ENCODE measurements at regions not wholly inside any gene's neighbourhood (a gene's known extent, or its start where the extent isn't known, plus 50 kb on each side); places are given as distances from the start of the nearest gene placed in this dataset.

DNA sequence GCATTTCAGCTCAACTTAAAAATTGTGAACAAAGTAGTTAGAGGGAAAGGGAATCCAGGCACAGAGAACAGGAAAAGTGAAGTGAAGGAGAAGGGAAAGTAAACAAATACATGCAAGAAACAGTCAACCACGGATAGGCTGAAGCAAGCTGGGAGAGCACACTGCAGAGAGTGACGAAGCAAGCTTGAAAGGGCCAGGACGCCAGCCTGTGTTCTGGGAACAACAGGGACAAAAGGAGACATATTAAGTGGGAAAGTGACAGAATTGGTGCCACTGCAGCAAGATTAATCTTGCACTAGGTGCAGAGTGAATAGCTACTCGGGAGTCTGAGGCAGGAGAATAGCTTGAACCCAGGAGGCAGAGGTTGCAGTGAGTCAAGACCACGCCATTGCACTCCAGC is 197.3 kb downstream of the SOX11 start:
- Mint-ChIP-seq H3K4me1 (no peaks in the 10 kb centered on the region), H3K27ac (no peak overlapping the region), H3K27me3 (ENCODE audit: low read depth) (peaks cover 14% of the 10 kb centered on the region; the same call in 1 of the 2 replicates), H3K4me3 (no peak overlapping the region), H3K36me3 (peaks cover 67% of the 10 kb centered on the region), H3K9me3 (peaks cover 73% of the 10 kb centered on the region)
- no peak for TF ChIP-seq JUN (CRISPR knock-in tag; IDR thresholded peaks at IDR 0.05)
- CTCF ChIA-PET, result no interaction called here
- DNase-seq (ENCODE audit: low spot score) (no peak), ATAC-seq (no peak)
- POLR2A ChIA-PET, result no interaction called here

DNA sequence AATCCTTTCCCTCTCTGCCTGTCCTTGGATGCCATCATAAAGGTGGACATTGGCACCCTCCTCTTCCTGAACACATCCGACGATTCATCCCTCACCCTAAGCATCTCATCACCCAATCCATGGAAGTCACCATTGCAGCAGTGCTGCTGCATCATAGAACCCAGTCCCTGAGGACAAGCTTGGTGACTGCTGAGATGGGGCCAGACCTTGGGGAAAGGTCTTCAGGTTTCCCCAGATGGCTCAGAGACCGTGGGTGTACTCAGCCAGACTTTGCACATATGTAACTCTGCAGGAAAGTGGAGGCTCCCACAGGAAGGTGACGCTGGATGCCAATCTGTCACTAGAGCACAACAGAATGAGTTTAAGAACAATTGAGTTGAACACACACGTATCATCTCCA is 202.2 kb downstream of the SOX11 start:
- ATAC-seq (no peak), DNase-seq (ENCODE audit: low spot score) (no peak)
- no peak for TF ChIP-seq FOXK1 (CRISPR knock-in tag; IDR thresholded peaks at IDR 0.05)
- CTCF ChIA-PET, result no interaction called here
- POLR2A ChIA-PET, result no interaction called here
- H3K27me3 Mint-ChIP-seq (ENCODE audit: low read depth), result peaks cover 14% of the 10 kb centered on the region; the same call in 1 of the 2 replicates
- no peak overlapping the region for H3K4me3 Mint-ChIP-seq
- peaks cover 74% of the 10 kb centered on the region for H3K9me3 Mint-ChIP-seq
- no peaks in the 10 kb centered on the region for H3K4me1 Mint-ChIP-seq
- no peak overlapping the region for H3K27ac Mint-ChIP-seq
- peaks cover 66% of the 10 kb centered on the region for H3K36me3 Mint-ChIP-seq

DNA sequence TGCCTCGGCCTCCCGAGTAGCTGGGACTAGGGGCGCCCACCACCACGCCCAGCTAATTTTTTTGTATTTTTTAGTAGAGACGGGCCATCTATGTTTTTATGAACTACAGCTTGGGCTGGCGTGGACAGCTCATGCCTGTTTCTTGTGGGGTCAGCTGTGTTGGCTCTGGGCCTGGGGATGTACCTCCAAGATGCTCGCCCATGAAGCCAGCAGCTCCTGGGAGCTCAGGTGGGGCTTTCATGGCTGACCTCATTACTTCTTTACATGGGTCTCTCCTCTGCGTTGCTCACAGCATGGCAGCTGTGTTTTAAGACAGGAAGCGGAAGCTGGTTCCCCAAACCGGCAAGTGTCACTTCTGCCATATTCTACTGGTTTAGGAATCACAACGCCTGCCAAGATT is 203.1 kb downstream of the SOX11 start:
- ChIA-PET CTCF (no interaction called here), POLR2A (no interaction called here)
- TF ChIP-seq ZNF317 (CRISPR knock-in tag; IDR thresholded peaks at IDR 0.05; ENCODE audit: borderline replicate concordance, low read depth) (no peak), NR1H2 (CRISPR knock-in tag; IDR thresholded peaks at IDR 0.05) (no peak), NFE2L1 (CRISPR knock-in tag; IDR thresholded peaks at IDR 0.05) (no peak), CREM (CRISPR knock-in tag; IDR thresholded peaks at IDR 0.05) (no peak), SMAD3 (CRISPR knock-in tag; IDR thresholded peaks at IDR 0.05; ENCODE audit: borderline replicate concordance) (no peak)
- TF ChIP-seq, protein P1, sequence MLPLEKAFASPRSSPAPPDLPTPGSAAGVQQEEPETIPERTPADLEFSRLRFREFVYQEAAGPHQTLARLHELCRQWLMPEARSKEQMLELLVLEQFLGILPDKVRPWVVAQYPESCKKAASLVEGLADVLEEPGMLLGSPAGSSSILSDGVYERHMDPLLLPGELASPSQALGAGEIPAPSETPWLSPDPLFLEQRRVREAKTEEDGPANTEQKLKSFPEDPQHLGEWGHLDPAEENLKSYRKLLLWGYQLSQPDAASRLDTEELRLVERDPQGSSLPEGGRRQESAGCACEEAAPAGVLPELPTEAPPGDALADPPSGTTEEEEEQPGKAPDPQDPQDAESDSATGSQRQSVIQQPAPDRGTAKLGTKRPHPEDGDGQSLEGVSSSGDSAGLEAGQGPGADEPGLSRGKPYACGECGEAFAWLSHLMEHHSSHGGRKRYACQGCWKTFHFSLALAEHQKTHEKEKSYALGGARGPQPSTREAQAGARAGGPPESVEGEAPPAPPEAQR (CRISPR knock-in tag; IDR thresholded peaks at IDR 0.05), result no peak
- peaks cover 63% of the 10 kb centered on the region for H3K36me3 Mint-ChIP-seq
- ATAC-seq (no peak), DNase-seq (ENCODE audit: low spot score) (no peak)
- H3K4me3 Mint-ChIP-seq, result no peak overlapping the region
- H3K27me3 Mint-ChIP-seq (ENCODE audit: low read depth), result peaks cover 14% of the 10 kb centered on the region; the same call in 1 of the 2 replicates
- peaks cover 76% of the 10 kb centered on the region for H3K9me3 Mint-ChIP-seq
- H3K4me1 Mint-ChIP-seq, result no peaks in the 10 kb centered on the region
- H3K27ac Mint-ChIP-seq, result no peak overlapping the region

DNA sequence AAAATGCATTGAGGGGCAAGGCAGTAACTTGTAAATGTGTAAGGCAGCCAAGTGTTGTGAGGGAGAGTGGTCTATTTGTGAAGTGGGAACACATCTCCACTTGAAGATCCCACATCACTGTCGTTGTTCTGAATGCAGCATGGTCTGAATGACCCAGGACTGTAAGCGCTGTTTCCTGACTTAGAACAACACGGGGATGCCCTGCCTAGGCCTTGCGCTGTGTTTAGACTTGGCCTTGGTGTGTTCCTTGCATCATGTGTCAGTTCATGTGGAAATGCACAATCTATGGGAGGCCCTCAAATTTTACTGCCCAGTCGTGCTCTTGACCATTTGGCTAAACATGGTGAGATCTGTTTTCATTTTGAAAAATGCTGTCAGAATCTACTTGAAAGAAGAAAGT is 205.1 kb downstream of the SOX11 start:
- POLR2A ChIA-PET, result no interaction called here
- CTCF ChIA-PET, result no interaction called here
- peaks cover 62% of the 10 kb centered on the region for H3K36me3 Mint-ChIP-seq
- ATAC-seq (no peak), DNase-seq (ENCODE audit: low spot score) (no peak)
- H3K27ac Mint-ChIP-seq, result no peak overlapping the region
- no peak overlapping the region for H3K4me3 Mint-ChIP-seq
- TF ChIP-seq ETV6 (CRISPR knock-in tag; IDR thresholded peaks at IDR 0.05), result no peak
- TF ChIP-seq, protein P2, sequence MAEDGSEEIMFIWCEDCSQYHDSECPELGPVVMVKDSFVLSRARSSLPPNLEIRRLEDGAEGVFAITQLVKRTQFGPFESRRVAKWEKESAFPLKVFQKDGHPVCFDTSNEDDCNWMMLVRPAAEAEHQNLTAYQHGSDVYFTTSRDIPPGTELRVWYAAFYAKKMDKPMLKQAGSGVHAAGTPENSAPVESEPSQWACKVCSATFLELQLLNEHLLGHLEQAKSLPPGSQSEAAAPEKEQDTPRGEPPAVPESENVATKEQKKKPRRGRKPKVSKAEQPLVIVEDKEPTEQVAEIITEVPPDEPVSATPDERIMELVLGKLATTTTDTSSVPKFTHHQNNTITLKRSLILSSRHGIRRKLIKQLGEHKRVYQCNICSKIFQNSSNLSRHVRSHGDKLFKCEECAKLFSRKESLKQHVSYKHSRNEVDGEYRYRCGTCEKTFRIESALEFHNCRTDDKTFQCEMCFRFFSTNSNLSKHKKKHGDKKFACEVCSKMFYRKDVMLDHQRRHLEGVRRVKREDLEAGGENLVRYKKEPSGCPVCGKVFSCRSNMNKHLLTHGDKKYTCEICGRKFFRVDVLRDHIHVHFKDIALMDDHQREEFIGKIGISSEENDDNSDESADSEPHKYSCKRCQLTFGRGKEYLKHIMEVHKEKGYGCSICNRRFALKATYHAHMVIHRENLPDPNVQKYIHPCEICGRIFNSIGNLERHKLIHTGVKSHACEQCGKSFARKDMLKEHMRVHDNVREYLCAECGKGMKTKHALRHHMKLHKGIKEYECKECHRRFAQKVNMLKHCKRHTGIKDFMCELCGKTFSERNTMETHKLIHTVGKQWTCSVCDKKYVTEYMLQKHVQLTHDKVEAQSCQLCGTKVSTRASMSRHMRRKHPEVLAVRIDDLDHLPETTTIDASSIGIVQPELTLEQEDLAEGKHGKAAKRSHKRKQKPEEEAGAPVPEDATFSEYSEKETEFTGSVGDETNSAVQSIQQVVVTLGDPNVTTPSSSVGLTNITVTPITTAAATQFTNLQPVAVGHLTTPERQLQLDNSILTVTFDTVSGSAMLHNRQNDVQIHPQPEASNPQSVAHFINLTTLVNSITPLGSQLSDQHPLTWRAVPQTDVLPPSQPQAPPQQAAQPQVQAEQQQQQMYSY (CRISPR knock-in tag; IDR thresholded peaks at IDR 0.05), result no peak
- TF ChIP-seq ZBTB21 (CRISPR knock-in tag; IDR thresholded peaks at IDR 0.05; ENCODE audit: borderline replicate concordance), result no peak
- no peak for TF ChIP-seq ESRRA (CRISPR knock-in tag; IDR thresholded peaks at IDR 0.05; ENCODE audit: borderline replicate concordance)
- TF ChIP-seq, protein P3, sequence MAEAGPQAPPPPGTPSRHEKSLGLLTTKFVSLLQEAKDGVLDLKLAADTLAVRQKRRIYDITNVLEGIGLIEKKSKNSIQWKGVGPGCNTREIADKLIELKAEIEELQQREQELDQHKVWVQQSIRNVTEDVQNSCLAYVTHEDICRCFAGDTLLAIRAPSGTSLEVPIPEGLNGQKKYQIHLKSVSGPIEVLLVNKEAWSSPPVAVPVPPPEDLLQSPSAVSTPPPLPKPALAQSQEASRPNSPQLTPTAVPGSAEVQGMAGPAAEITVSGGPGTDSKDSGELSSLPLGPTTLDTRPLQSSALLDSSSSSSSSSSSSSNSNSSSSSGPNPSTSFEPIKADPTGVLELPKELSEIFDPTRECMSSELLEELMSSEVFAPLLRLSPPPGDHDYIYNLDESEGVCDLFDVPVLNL (CRISPR knock-in tag; IDR thresholded peaks at IDR 0.05; ENCODE audit: borderline replicate concordance, low read depth), result no peak
- TF ChIP-seq, protein P4, sequence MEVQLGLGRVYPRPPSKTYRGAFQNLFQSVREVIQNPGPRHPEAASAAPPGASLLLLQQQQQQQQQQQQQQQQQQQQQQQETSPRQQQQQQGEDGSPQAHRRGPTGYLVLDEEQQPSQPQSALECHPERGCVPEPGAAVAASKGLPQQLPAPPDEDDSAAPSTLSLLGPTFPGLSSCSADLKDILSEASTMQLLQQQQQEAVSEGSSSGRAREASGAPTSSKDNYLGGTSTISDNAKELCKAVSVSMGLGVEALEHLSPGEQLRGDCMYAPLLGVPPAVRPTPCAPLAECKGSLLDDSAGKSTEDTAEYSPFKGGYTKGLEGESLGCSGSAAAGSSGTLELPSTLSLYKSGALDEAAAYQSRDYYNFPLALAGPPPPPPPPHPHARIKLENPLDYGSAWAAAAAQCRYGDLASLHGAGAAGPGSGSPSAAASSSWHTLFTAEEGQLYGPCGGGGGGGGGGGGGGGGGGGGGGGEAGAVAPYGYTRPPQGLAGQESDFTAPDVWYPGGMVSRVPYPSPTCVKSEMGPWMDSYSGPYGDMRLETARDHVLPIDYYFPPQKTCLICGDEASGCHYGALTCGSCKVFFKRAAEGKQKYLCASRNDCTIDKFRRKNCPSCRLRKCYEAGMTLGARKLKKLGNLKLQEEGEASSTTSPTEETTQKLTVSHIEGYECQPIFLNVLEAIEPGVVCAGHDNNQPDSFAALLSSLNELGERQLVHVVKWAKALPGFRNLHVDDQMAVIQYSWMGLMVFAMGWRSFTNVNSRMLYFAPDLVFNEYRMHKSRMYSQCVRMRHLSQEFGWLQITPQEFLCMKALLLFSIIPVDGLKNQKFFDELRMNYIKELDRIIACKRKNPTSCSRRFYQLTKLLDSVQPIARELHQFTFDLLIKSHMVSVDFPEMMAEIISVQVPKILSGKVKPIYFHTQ (CRISPR knock-in tag; IDR thresholded peaks at IDR 0.05), result no peak
- TF ChIP-seq, protein P5, sequence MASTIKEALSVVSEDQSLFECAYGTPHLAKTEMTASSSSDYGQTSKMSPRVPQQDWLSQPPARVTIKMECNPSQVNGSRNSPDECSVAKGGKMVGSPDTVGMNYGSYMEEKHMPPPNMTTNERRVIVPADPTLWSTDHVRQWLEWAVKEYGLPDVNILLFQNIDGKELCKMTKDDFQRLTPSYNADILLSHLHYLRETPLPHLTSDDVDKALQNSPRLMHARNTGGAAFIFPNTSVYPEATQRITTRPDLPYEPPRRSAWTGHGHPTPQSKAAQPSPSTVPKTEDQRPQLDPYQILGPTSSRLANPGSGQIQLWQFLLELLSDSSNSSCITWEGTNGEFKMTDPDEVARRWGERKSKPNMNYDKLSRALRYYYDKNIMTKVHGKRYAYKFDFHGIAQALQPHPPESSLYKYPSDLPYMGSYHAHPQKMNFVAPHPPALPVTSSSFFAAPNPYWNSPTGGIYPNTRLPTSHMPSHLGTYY (CRISPR knock-in tag; IDR thresholded peaks at IDR 0.05), result no peak
- TF ChIP-seq, protein P6, sequence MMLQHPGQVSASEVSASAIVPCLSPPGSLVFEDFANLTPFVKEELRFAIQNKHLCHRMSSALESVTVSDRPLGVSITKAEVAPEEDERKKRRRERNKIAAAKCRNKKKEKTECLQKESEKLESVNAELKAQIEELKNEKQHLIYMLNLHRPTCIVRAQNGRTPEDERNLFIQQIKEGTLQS (CRISPR knock-in tag; conservative IDR thresholded peaks at IDR 0.05), result no peak
- TF ChIP-seq SOX15 (CRISPR knock-in tag; IDR thresholded peaks at IDR 0.05), result no peak
- no peaks in the 10 kb centered on the region for H3K4me1 Mint-ChIP-seq
- peaks cover 84% of the 10 kb centered on the region for H3K9me3 Mint-ChIP-seq
- peaks cover 16% of the 10 kb centered on the region for H3K27me3 Mint-ChIP-seq (ENCODE audit: low read depth)

Data from WTC11 (cell line).